ENCODE measurements at regions not wholly inside any gene's neighbourhood (a gene's known extent, or its start where the extent isn't known, plus 50 kb on each side); places are given as distances from the start of the nearest gene placed in this dataset.

DNA sequence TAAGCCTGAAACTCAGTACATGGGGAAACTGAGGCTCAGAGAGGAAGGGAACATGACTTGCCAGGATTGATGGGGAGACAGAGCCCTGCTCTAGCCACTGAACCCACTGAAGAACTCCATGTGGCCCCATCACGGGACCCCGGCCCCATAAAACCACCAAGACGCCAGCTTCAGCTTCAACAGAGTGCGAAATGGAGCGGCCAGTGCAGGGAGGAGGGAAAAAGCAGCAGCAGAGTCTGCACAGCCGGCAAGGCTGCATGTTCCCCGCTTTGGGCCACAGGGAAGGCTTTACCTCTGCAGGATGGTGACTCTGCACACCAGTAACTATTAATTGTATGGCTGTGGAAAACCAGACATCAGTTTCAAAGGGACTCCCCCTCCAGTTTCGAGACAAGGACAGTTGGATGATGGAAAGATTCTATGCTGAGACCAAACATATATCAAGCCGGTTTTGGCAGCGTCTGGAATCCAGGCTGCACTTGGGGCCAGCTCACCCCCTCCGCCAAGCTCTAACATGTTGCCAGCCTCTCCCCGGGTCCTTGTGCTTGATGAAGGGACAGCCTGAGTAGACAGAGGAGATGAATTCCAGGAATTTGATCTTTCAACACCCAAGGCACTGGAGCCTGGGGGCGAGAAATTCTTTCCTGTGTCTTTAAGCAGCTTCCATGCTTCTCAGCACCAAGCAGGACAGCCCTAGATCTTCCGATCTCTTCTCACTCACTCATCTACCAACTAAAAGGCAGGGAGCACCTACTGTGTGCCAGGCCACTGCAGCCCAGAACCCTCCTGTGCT, 55.7 kb upstream of the BCL11B start:
- H3K27me3 Mint-ChIP-seq, result peaks cover 5 to 49% of the 10 kb centered on the region in 2 donors
- no peak for DNase-seq
- H3K4me3 Mint-ChIP-seq, result no peak overlapping the region
- ATAC-seq (replicated peaks), result no peak
- no peaks in the 10 kb centered on the region for H3K4me1 Mint-ChIP-seq (ENCODE audit: low read depth in 2 of 2)
- H3K27ac Mint-ChIP-seq, result no peak overlapping the region
- no peaks in the 10 kb centered on the region for H3K9me3 Mint-ChIP-seq
- peaks cover 3% of the 10 kb centered on the region for H3K36me3 Mint-ChIP-seq (ENCODE audit: insufficient read depth)

DNA sequence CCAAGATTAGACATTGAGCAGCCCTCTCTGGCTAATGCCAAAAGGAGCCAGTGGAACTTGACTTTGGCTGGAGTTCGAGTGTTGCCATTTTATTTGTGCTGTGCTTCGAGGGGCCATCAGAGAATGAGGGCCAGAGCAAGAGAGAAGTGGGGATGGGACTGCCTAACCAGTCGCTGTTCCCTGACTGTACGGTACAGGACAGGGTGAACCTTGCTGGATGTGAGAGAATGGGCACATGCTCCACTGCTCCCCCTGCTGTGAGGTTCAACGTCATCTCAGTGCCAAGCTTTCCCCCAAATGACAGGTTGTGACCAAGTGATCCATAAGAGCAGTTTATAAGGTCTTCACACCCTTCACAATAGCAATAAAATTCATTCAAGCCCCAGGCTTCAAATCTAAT, 55.1 kb upstream of the BCL11B start:
- Mint-ChIP-seq H3K4me3 (no peak overlapping the region), H3K27me3 (peaks cover 5 to 49% of the 10 kb centered on the region in 2 donors), H3K4me1 (ENCODE audit: low read depth in 2 of 2) (no peaks in the 10 kb centered on the region), H3K36me3 (ENCODE audit: insufficient read depth) (peaks cover 3% of the 10 kb centered on the region), H3K27ac (no peak overlapping the region), H3K9me3 (no peaks in the 10 kb centered on the region)
- DNase-seq (no peak), ATAC-seq (replicated peaks) (no peak)

DNA sequence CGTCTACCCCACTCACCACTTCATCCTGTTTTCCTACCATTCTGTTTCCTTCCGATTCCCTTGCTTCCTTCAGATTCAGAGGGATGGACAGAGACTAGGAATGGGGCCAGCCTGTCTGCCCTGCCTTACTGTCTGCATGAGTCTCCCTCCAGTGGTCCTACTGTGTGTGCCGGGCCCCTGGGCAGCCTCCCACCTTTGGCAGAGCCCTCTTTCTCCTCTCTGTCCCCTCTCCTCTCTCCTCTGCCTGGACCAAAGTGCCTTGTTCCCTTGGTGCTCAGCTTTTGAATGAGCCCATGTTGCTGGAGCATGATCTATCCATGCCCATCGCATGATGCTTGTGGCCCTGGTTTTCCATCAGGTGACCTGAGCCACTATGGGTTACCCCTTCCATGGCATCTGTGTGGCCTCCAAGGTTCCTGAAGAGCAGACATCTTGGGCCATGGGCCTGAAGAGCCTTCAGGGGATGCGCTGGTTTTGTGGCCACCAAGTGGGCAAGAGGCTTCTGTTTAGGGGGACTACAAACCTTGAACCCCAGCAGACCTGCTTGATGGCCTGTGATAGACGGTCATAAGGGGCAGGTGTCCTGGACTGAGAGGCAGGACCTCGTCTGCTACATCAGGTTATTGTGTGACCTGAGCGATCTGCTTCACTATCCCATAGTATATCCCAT, 54.2 kb upstream of the BCL11B start:
- Mint-ChIP-seq H3K36me3 (ENCODE audit: insufficient read depth) (peaks cover 5% of the 10 kb centered on the region), H3K27me3 (peaks cover 5 to 43% of the 10 kb centered on the region in 2 donors), H3K27ac (no peak overlapping the region), H3K9me3 (no peaks in the 10 kb centered on the region), H3K4me3 (no peak overlapping the region), H3K4me1 (ENCODE audit: low read depth in 2 of 2) (peaks cover 6 to 8% of the 10 kb centered on the region in 2 donors)
- DNase-seq (no peak), ATAC-seq (replicated peaks) (no peak)

DNA sequence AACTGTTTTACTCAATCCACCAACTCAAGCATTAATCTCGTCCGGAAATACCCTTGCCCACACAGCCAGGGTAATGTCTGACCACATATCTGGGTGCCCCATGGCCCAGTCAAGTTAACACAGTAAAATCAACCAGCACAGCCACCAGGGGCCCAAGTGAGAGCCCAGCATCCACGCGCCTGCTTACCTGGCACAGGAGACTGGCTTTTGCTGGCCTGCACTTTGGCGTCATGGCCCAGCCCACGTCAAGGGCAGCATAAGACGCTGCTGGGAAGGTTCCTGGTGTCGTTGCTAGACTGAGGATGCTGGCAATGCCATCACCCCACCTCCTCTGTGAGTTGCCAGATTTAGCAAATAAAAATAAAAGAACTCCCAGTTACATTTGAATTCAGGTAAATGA, 53.6 kb upstream of the BCL11B start:
- Mint-ChIP-seq H3K27ac (no peak overlapping the region), H3K9me3 (no peaks in the 10 kb centered on the region), H3K4me1 (ENCODE audit: low read depth in 2 of 2) (peaks cover 11 to 12% of the 10 kb centered on the region in 2 donors), H3K4me3 (no peak overlapping the region), H3K36me3 (ENCODE audit: insufficient read depth) (peaks cover 5% of the 10 kb centered on the region), H3K27me3 (peaks cover 5 to 40% of the 10 kb centered on the region in 2 donors)
- ATAC-seq (replicated peaks) (no peak), DNase-seq (no peak)

DNA sequence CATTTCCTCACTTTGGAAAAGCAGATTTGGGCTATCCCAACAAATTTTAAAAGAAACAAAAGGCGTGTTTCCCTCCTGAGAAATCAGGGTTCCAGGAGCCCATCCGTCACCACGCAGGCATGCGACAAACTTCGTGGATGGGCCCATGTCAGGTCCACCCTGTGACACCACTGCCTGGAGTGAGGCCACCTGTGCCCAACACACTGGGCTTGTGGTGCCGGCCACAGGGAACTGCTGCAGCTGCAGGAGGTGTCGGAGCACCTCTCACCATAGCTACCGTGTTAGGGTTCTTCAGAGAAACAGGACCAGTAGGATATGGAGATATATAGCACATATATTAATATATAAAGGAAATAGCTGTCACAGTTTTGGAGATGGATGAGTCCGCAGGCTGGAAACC, 53.0 kb upstream of the BCL11B start:
- ATAC-seq (replicated peaks) (no peak), DNase-seq (no peak)
- peaks cover 14 to 15% of the 10 kb centered on the region in 2 donors for H3K4me1 Mint-ChIP-seq (ENCODE audit: low read depth in 2 of 2)
- H3K27ac Mint-ChIP-seq, result no peak overlapping the region
- H3K4me3 Mint-ChIP-seq, result no peak overlapping the region
- peaks cover 5 to 40% of the 10 kb centered on the region in 2 donors for H3K27me3 Mint-ChIP-seq
- H3K9me3 Mint-ChIP-seq, result no peaks in the 10 kb centered on the region
- peaks cover 4% of the 10 kb centered on the region for H3K36me3 Mint-ChIP-seq (ENCODE audit: insufficient read depth)

DNA sequence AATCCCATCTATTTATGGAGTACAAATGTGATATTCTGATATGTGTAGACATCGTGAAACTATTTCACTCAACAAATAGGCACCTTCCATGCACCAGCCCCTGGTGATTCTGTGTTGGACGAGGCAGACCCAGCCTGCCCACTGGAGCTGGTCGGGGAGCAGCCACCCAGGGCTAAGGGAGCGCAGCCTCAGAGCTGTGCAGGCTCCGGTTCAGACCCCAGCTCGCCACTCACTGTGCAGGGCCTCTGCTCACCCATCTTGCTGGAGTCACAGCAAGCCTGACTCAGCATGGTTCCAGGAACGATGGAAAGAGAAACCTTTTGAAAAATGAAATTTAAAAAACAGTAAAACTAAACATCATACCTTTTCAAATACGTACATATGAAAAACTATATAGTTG, 52.3 kb upstream of the BCL11B start:
- peaks cover 17 to 20% of the 10 kb centered on the region in 2 donors for H3K4me1 Mint-ChIP-seq (ENCODE audit: low read depth in 2 of 2)
- no peak for ATAC-seq (replicated peaks)
- H3K4me3 Mint-ChIP-seq, result no peak overlapping the region
- no peaks in the 10 kb centered on the region for H3K9me3 Mint-ChIP-seq
- peaks cover 5 to 34% of the 10 kb centered on the region in 2 donors for H3K27me3 Mint-ChIP-seq
- peaks cover 2% of the 10 kb centered on the region for H3K36me3 Mint-ChIP-seq (ENCODE audit: insufficient read depth)
- H3K27ac Mint-ChIP-seq, result no peak overlapping the region
- no peak for DNase-seq

DNA sequence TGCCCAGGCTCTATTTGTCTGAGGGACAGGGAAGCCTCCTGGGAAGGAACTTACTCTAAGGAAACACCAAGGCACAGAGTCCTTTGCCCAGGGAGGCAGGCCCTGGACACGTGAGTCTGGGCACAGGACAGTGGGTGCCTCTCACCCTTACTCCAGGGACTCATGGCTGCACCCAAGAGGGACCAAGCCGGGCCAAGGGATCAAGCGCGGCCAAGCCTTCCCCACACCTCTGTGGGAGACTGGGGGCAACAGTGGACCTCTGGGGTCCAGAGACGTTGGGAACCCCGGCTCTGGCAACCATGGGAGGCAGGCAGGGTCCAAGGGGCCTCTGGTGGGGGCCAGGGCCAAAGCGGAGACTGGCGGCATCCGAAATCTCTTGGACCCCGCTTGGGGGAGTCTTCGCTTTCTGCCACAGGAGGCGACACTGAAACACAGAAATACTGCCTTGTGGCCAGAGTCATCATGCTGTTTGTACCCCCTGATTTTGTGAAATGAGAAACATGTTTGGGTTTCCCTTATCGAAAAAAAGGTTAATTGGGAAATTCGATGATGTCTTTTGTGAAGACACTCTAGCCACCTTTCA, 51.7 kb upstream of the BCL11B start:
- Mint-ChIP-seq H3K36me3 (ENCODE audit: insufficient read depth) (peaks cover 2% of the 10 kb centered on the region), H3K4me3 (no peak overlapping the region), H3K9me3 (no peaks in the 10 kb centered on the region), H3K27me3 (peaks cover 5 to 28% of the 10 kb centered on the region in 2 donors), H3K4me1 (ENCODE audit: low read depth in 2 of 2) (peaks cover 17 to 20% of the 10 kb centered on the region in 2 donors), H3K27ac (no peak overlapping the region)
- DNase-seq (no peak), ATAC-seq (replicated peaks) (no peak)

DNA sequence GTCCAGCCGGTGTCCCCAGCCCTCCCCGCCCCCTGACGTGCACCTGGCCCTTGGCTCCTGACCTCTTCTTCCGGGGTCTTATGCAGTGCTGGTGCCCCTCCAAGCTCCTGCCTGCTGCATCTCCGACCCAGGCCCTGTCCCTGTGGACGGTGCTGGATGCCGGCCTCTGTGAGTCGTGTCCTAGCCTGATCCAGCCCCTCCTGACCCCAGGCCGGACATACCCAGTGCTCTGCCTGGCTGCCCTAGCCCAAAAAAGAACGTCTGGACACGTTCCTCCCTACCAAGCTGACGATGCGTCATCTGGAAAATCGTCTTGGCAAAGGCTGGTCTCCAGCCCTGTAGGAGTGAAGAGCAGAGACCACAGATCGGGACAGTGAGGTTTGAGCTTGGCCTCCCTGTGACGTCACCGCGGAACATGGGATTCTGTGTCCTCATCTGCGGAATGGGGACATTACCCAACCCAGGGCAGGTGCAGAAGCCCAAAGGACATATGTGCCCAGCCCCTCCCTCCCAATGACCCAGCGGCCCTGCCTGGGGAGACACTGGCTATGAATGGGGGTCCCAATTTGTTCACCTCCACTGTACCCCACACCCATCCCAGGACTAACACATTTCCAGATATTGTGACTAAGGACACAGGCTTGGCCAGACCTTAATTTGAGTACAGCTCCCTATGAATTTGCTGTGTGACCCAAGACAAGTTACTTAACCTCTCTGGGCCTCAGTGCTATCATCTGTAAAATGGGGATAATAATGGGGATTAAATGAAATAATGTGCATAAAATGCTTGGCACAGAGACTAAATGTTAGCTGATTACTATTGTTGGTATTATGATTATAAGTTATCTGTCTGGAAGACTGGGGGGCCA, 51.0 kb upstream of the BCL11B start:
- peaks cover 2% of the 10 kb centered on the region for H3K36me3 Mint-ChIP-seq (ENCODE audit: insufficient read depth)
- no peaks in the 10 kb centered on the region for H3K9me3 Mint-ChIP-seq
- peaks cover 17 to 20% of the 10 kb centered on the region in 2 donors for H3K4me1 Mint-ChIP-seq (ENCODE audit: low read depth in 2 of 2)
- no peak overlapping the region for H3K4me3 Mint-ChIP-seq
- no peak for ATAC-seq (replicated peaks)
- no peak overlapping the region for H3K27ac Mint-ChIP-seq
- DNase-seq, result no peak
- peaks cover 1 to 21% of the 10 kb centered on the region in 2 donors for H3K27me3 Mint-ChIP-seq

DNA sequence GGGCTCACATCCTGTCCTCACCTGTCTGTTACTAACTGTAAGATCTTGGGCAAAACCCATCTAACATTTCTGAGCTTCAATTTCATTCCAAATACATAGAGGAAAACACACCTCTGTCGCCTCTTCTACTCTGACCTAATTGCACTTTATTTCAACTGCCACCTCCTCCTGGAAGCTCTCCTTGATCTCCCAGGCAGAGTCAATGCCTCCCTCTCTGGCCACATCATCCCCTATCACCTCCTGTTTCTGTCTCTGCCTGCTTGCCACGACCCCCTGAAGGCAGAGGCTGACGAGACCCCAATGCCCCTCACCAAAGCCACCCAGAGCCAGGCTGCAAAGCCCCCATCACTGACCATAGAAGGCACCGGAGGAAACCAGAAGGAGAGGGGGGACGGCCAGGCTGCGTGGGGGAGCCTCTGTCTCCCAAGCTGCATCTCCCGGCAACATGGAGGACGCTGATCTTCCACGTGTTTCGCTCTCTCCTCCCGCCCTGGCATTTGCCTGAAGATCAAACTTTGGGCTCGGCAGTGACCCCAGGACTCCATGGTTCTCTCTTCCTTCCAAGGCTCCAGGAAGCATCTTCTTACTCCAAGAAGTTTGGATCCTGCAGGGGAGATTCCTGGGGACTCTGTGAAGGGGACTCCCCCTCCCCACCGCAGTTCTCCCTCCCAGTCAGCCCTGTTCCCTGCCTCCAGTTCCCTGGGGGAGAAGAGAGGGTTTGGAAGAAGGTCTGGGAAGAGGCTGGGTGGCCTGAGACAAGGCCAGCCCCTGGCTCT, 50.1 kb upstream of the BCL11B start:
- Mint-ChIP-seq H3K27me3 (peaks cover 0 to 14% of the 10 kb centered on the region in 2 donors), H3K9me3 (no peaks in the 10 kb centered on the region), H3K27ac (no peak overlapping the region), H3K4me1 (ENCODE audit: low read depth in 2 of 2) (peaks cover 17 to 20% of the 10 kb centered on the region in 2 donors), H3K36me3 (ENCODE audit: insufficient read depth) (peaks cover 2% of the 10 kb centered on the region), H3K4me3 (peak overlapping the region; percentile 0 to 30)
- DNase-seq (no peak), ATAC-seq (replicated peaks) (no peak)

All from effector memory CD8-positive, alpha-beta T cell (primary cell).